NCI-H128 (cell line): ENCODE measurements at regions not wholly inside any gene's neighbourhood (a gene's known extent, or its start where the extent isn't known, plus 50 kb on each side); places are given as distances from the start of the nearest gene placed in this dataset.
"Not testable (repeated sequence)": the region's sequence is repeated elsewhere in the genome, so short reads cannot be mapped to it uniquely, and the experiment has no call there.

Source experiments
- DNase-seq: peaks from one replicate; lab custom pipeline; 2025; ENCODE audit not compliant: unreplicated experiment; lab: John Stamatoyannopoulos, UW

- no peak for DNase-seq
Observed at GRCh38 chr2:241956521-241957110, 87.1 kb downstream of the RTP5 start.

- no peak for DNase-seq
Observed at GRCh38 chr2:241957276-241957675, 87.7 kb downstream of the RTP5 start.

GRCh38 chr2:241958818-241959545 lies 89.5 kb downstream of the RTP5 start:
- no peak for DNase-seq

- no peak for DNase-seq
Observed at GRCh38 chr2:241959751-241960269, 90.3 kb downstream of the RTP5 start.

GRCh38 chr2:241961454-241961853 lies 91.9 kb downstream of the RTP5 start:
- no peak for DNase-seq

- DNase-seq: no peak
Observed at GRCh38 chr2:241964133-241964532, 94.6 kb downstream of the RTP5 start.

- DNase-seq: no peak
Observed at GRCh38 chr2:241965931-241966412, 96.4 kb downstream of the RTP5 start.

GRCh38 chr2:241966647-241967466 lies 97.3 kb downstream of the RTP5 start:
- DNase-seq: no peak

GRCh38 chr2:241967467-241968144 lies 98.1 kb downstream of the RTP5 start:
- no peak for DNase-seq

- DNase-seq: no peak
Observed at GRCh38 chr2:241968417-241968816, 98.9 kb downstream of the RTP5 start.

- DNase-seq: not testable (repeated sequence)
Observed at GRCh38 chr2:241969182-241969581, 99.7 kb downstream of the RTP5 start.

- DNase-seq: no peak
Observed at GRCh38 chr2:241970716-241971115, 101.2 kb downstream of the RTP5 start.

- no peak for DNase-seq
Observed at GRCh38 chr2:241974096-241974495, 104.6 kb downstream of the RTP5 start.

GRCh38 chr2:241974851-241975592 lies 105.5 kb downstream of the RTP5 start:
- DNase-seq: no peak

- no peak for DNase-seq
Observed at GRCh38 chr2:241975593-241976284, 106.2 kb downstream of the RTP5 start.

GRCh38 chr2:241976296-241976695 lies 106.8 kb downstream of the RTP5 start:
- no peak for DNase-seq

- DNase-seq: no peak
Observed at GRCh38 chr2:241977557-241978300, 108.2 kb downstream of the RTP5 start.

- no peak for DNase-seq
Observed at GRCh38 chr2:241978670-241979069, 109.1 kb downstream of the RTP5 start.

GRCh38 chr2:241980193-241980592 lies 110.7 kb downstream of the RTP5 start:
- no peak for DNase-seq
